Liver (tissue), 7 donors: ENCODE measurements at regions not wholly inside any gene's neighbourhood (a gene's known extent, or its start where the extent isn't known, plus 50 kb on each side); places are given as distances from the start of the nearest gene placed in this dataset.
"Not testable (repeated sequence)": the region's sequence is repeated elsewhere in the genome, so short reads cannot be mapped to it uniquely, and the experiment has no call there.

ENCODE experiments used
- DNase-seq: peaks from one replicate; pipeline ENCODE4 v3.0.0-alpha.2; 2017; ENCODE audit warnings: low spot score
- H3K27ac ChIP-seq, 2 donors: one replicate each; pipeline ENCODE4 v1.7.0; 2013; ENCODE audit warnings: inconsistent platforms in 2 of 2, low read length in 2 of 2, control low read depth in 1 of 2, low read depth in 1 of 2, mild to moderate bottlenecking in 1 of 2
- H3K27me3 ChIP-seq, 4 donors: one replicate each; pipeline versions ENCODE4 v1.6.1 to v1.7.0; 2013; ENCODE audit warnings: low read length in 3 of 4, inconsistent platforms in 1 of 4, mild to moderate bottlenecking in 1 of 4, moderate library complexity in 1 of 4; ENCODE audit not compliant: control insufficient read depth in 4 of 4, insufficient read depth in 4 of 4
- H3K36me3 ChIP-seq, 4 donors: one replicate each; pipeline versions ENCODE4 v1.6.1 to v1.7.0; 2013; ENCODE audit warnings: low read length in 3 of 4, mild to moderate bottlenecking in 3 of 4, low read depth in 1 of 4, moderate library complexity in 1 of 4; ENCODE audit not compliant: control insufficient read depth in 4 of 4, insufficient read depth in 3 of 4
- H3K4me1 ChIP-seq, 4 donors: one replicate each; pipeline versions ENCODE4 v1.6.1 to v1.7.0; 2013; ENCODE audit warnings: low read length in 3 of 4, mild to moderate bottlenecking in 3 of 4, moderate library complexity in 1 of 4; ENCODE audit not compliant: control insufficient read depth in 4 of 4, insufficient read depth in 4 of 4
- H3K4me3 ChIP-seq, 3 donors: one replicate each; pipeline versions ENCODE4 v1.6.1 to v1.7.0; 2013; ENCODE audit warnings: low read length in 3 of 3, control low read depth in 1 of 3, low read depth in 1 of 3, mild to moderate bottlenecking in 1 of 3
- H3K9ac ChIP-seq, 2 donors: one replicate each; pipeline ENCODE4 v1.7.0; 2013; ENCODE audit warnings: low read length in 2 of 2, mild to moderate bottlenecking in 2 of 2, moderate library complexity in 2 of 2, control low read depth in 1 of 2, low read depth in 1 of 2
- H3K9me3 ChIP-seq, 4 donors: one replicate each; pipeline versions ENCODE4 v1.6.1 to v1.7.0; 2013; ENCODE audit warnings: low read length in 3 of 4; ENCODE audit not compliant: control insufficient read depth in 4 of 4
- ATF3 ChIP-seq: IDR thresholded peaks from 2 replicates; pipeline ENCODE4 v1.6.1; 2016; ENCODE audit warnings: antibody characterized with exemption
- FOXA2 ChIP-seq: IDR thresholded peaks from 2 replicates; pipeline ENCODE4 v1.6.1; 2016; ENCODE audit warnings: antibody characterized with exemption
- HNF4A ChIP-seq, 2 donors: conservative IDR thresholded peaks; 2 replicates each; pipeline ENCODE4 v1.6.1; 2016; ENCODE audit warnings: antibody characterized with exemption in 2 of 2, mild to moderate bottlenecking in 2 of 2
- HNF4G ChIP-seq: IDR thresholded peaks from 2 replicates; pipeline ENCODE4 v1.6.1; 2016; ENCODE audit warnings: antibody characterized with exemption
- JUND ChIP-seq, 2 donors: IDR thresholded peaks; 2 replicates each; pipeline ENCODE4 v1.6.1; 2016; ENCODE audit warnings: antibody characterized with exemption in 2 of 2
- NR2F2 ChIP-seq: IDR thresholded peaks from 2 replicates; pipeline ENCODE4 v1.6.1; 2016; ENCODE audit warnings: antibody characterized with exemption
- RAD21 ChIP-seq, 2 donors: IDR thresholded peaks; 2 replicates each; pipeline ENCODE4 v1.6.1; 2016; ENCODE audit warnings: antibody characterized with exemption in 2 of 2, mild to moderate bottlenecking in 2 of 2
- RXRA ChIP-seq, 2 donors: IDR thresholded peaks; 2 replicates each; pipeline ENCODE4 v1.6.1; 2017 to 2018; ENCODE audit warnings: antibody characterized with exemption in 2 of 2, mild to moderate bottlenecking in 1 of 2
- SP1 ChIP-seq: IDR thresholded peaks from 2 replicates; pipeline ENCODE4 v1.6.1; 2018; ENCODE audit warnings: antibody characterized with exemption, mild to moderate bottlenecking
- TAF1 ChIP-seq: conservative IDR thresholded peaks from 2 replicates; pipeline ENCODE4 v1.6.1; 2016; ENCODE audit warnings: antibody characterized with exemption, mild to moderate bottlenecking
- YY1 ChIP-seq: IDR thresholded peaks from 2 replicates; pipeline ENCODE4 v1.6.1; 2016; ENCODE audit warnings: antibody characterized with exemption, mild to moderate bottlenecking
- ZBTB33 ChIP-seq: IDR thresholded peaks from 2 replicates; pipeline ENCODE4 v1.6.1; 2016; ENCODE audit warnings: antibody characterized with exemption
- WGBS: extraction: QIAGEN DNeasy Blood & Tissue Kit; methylation state at CpG from one replicate; pipeline ENCODE4 v1.1.7; 2013; 5-methylcytosine and 5-hydroxymethylcytosine counted together
- TF ChIP-seq, protein P1 (sequence below): IDR thresholded peaks from 2 replicates; pipeline ENCODE4 v1.6.1; 2016; ENCODE audit warnings: antibody characterized with exemption, mild to moderate bottlenecking
- TF ChIP-seq, protein P2 (sequence below): IDR thresholded peaks from 2 replicates; pipeline ENCODE4 v1.6.1; 2016; ENCODE audit warnings: antibody characterized with exemption
- donor health status: healthy.
- donor health status: healthy.
- donor health status: healthy.
- donor health status: healthy.

- Histone ChIP-seq H3K9ac (no peak overlapping the region), H3K36me3 (no peaks in the 10 kb centered on the region), H3K27ac (no peak overlapping the region), H3K4me3 (no peak overlapping the region), H3K27me3 (no peaks in the 10 kb centered on the region), H3K9me3 (no peaks in the 10 kb centered on the region), H3K4me1 (no peaks in the 10 kb centered on the region)
- TF ChIP-seq RXRA (IDR thresholded peaks at IDR 0.05) (no peak), HNF4G (no peak), FOXA2 (no peak), RAD21 (IDR thresholded peaks at IDR 0.05) (no peak), ATF3 (no peak), ZBTB33 (no peak), SP1 (no peak), YY1 (no peak)
- TF ChIP-seq, protein P1, sequence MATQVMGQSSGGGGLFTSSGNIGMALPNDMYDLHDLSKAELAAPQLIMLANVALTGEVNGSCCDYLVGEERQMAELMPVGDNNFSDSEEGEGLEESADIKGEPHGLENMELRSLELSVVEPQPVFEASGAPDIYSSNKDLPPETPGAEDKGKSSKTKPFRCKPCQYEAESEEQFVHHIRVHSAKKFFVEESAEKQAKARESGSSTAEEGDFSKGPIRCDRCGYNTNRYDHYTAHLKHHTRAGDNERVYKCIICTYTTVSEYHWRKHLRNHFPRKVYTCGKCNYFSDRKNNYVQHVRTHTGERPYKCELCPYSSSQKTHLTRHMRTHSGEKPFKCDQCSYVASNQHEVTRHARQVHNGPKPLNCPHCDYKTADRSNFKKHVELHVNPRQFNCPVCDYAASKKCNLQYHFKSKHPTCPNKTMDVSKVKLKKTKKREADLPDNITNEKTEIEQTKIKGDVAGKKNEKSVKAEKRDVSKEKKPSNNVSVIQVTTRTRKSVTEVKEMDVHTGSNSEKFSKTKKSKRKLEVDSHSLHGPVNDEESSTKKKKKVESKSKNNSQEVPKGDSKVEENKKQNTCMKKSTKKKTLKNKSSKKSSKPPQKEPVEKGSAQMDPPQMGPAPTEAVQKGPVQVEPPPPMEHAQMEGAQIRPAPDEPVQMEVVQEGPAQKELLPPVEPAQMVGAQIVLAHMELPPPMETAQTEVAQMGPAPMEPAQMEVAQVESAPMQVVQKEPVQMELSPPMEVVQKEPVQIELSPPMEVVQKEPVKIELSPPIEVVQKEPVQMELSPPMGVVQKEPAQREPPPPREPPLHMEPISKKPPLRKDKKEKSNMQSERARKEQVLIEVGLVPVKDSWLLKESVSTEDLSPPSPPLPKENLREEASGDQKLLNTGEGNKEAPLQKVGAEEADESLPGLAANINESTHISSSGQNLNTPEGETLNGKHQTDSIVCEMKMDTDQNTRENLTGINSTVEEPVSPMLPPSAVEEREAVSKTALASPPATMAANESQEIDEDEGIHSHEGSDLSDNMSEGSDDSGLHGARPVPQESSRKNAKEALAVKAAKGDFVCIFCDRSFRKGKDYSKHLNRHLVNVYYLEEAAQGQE, result no peak
- TF ChIP-seq, protein P2, sequence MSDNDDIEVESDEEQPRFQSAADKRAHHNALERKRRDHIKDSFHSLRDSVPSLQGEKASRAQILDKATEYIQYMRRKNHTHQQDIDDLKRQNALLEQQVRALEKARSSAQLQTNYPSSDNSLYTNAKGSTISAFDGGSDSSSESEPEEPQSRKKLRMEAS, result no peak
- no peak for DNase-seq
- WGBS, result 86% methylated on average over 2 of the region's 2 CpGs
Observed at GRCh38 chr13:74550039-74550438, 415.8 kb upstream of the KLF12 start.

DNA sequence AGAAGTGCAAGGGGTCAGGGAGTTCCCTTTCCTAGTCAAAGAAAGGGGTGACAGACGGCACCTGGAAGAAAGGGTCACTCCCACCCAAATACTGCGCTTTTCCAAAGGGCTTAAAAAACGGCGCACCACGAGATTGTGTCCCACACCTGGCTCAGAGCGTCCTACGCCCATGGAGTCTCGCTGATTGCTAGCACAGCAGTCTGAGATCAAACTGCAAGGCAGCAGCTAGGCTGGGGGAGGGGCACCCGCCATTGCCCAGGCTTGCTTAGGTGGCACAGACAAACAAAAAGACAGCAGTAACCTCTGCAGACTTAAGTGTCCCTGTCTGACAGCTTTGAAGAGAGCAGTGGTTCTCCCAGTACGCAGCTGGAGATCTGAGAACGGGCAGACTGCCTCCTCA, 402.4 kb upstream of the KLF12 start:
- not testable (repeated sequence) for H3K9ac ChIP-seq, H3K27me3 ChIP-seq, H3K9me3 ChIP-seq, H3K27ac ChIP-seq, H3K36me3 ChIP-seq, H3K4me3 ChIP-seq, DNase-seq, H3K4me1 ChIP-seq
- 75% methylated on average over 11 of the region's 11 CpGs for WGBS

DNA sequence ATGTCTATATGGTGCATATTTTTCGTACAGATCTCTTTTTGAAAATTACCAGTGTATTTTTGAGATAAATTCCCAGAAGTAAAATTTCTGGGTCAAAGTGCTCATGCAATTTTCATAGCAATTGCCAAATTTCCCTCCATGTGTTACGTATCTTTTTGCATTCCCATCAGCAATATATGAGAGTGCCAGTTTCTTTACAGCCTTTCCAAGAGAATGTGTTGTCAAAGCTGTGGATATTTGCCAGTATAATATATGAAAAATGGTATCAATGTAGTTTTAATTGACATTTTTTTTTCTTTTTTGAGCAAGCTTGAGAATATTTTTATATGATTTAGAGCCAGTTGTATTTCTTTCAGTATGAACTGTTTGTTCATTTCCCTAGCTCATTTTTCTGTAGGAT, 399.0 kb upstream of the KLF12 start:
- TF ChIP-seq HNF4A (conservative IDR thresholded peaks at IDR 0.05) (no peak), TAF1 (no peak), HNF4G (no peak), NR2F2 (no peak), JUND (IDR thresholded peaks at IDR 0.05) (no peak), YY1 (no peak)
- TF ChIP-seq, protein P1, result no peak
- TF ChIP-seq, protein P2, result no peak
- H3K27me3 ChIP-seq, result no peaks in the 10 kb centered on the region
- no peak overlapping the region for H3K9ac ChIP-seq
- no peak for DNase-seq
- no peak overlapping the region for H3K27ac ChIP-seq
- H3K4me1 ChIP-seq, result no peaks in the 10 kb centered on the region
- H3K4me3 ChIP-seq, result no peak overlapping the region
- no peaks in the 10 kb centered on the region for H3K36me3 ChIP-seq
- 85% methylated on average over 2 of the region's 2 CpGs for WGBS
- no peaks in the 10 kb centered on the region for H3K9me3 ChIP-seq
